ENCODE measurements at regions not wholly inside any gene's neighbourhood (a gene's known extent, or its start where the extent isn't known, plus 50 kb on each side); places are given as distances from the start of the nearest gene placed in this dataset.
A peak's percentile ranks its signal among the peaks of the same experiment; 100 is the strongest.

DNA sequence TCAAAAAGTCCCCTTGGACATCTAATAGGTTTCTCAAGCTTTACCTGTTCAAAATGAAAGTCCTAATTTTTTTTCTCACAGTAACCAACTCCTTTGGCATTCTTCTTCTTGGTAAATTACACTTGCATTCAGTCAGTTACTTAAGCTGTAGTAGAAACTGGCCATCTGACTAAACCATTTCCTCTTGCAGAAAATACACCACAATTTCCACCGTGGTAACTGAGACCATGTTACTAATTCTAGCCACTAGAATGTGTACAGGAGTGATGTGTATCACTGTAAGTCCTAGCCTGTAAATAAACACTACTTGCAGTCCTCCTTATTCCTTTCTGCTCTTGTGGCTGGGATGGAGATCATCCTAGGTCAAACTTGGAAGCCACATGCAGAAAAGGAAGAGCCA lies 965.4 kb upstream of the TMPRSS15 start:
- H3K4me1 ChIP-seq (ENCODE audit: control insufficient read depth, insufficient read depth, low read length), result no peaks in the 10 kb centered on the region
- no CpG with 5 or more reads among the region's 1 CpG for WGBS (ENCODE audit: insufficient coverage, low lambda C conversion rate)
- H3K4me3 ChIP-seq (ENCODE audit: low read length), result no peak overlapping the region
- no peaks in the 10 kb centered on the region for H3K27me3 ChIP-seq (ENCODE audit: control insufficient read depth, insufficient read depth, low read length)
- no peak overlapping the region for H3K27ac ChIP-seq (ENCODE audit: low read length)
- no peaks in the 10 kb centered on the region for H3K9me3 ChIP-seq (ENCODE audit: control insufficient read depth, low read depth, low read length)
- no peaks in the 10 kb centered on the region for H3K36me3 ChIP-seq (ENCODE audit: control insufficient read depth, insufficient read depth, low read length)
- no peak for DNase-seq

DNA sequence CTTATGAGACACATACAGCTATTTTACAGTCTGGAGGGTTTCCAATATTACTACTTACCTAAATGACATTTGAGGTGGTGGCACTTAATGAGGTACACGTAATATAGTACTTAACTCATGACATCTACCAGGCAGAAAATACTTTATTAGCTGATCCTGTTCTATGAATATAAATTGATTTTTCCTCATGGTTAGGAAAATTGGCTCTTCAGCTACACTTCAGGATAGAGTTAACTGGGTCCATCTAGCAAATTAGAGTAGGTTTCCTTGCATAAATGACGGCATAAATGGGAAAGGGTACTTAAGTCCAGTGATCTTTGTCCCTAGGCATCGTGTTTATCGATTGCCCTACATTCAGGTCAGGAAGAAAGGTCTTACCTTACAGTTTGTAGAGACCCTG lies 988.8 kb upstream of the TMPRSS15 start:
- Histone ChIP-seq H3K36me3 (ENCODE audit: control insufficient read depth, insufficient read depth, low read length) (no peaks in the 10 kb centered on the region), H3K9me3 (ENCODE audit: control insufficient read depth, low read depth, low read length) (no peaks in the 10 kb centered on the region), H3K4me1 (ENCODE audit: control insufficient read depth, insufficient read depth, low read length) (no peaks in the 10 kb centered on the region), H3K27ac (ENCODE audit: low read length) (no peak overlapping the region), H3K4me3 (ENCODE audit: low read length) (no peak overlapping the region), H3K27me3 (ENCODE audit: control insufficient read depth, insufficient read depth, low read length) (no peaks in the 10 kb centered on the region)
- DNase-seq, result no peak
- 0% methylated on average over 1 of the region's 4 CpGs for WGBS (ENCODE audit: insufficient coverage, low lambda C conversion rate)

DNA sequence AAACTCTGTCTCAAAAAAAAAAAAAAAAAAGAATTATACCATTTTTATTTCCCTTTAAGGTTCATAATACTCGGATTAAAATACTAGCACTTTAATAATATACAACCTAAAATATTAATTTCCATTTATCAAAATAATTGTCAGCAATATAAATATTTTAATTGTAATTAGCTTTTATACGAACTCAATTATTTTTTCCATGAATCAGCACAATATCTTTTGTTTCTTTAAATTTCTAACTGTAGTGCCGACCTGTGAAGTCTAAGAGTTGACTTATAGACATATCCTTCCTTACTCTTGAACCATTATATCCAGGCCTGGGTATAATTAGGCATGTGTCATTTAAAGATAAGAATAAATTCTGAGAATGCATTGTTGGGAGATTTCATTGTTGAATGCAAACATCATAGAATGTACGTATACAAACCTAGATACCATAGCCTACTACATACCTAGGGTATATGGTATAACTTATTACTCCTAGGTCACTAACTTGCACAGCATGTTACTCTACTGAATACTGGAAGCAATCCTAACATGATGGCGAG lies 996.7 kb upstream of the TMPRSS15 start:
- Histone ChIP-seq H3K9me3 (ENCODE audit: control insufficient read depth, low read depth, low read length) (no peaks in the 10 kb centered on the region), H3K27me3 (ENCODE audit: control insufficient read depth, insufficient read depth, low read length) (no peaks in the 10 kb centered on the region), H3K36me3 (ENCODE audit: control insufficient read depth, insufficient read depth, low read length) (no peaks in the 10 kb centered on the region), H3K4me3 (ENCODE audit: low read length) (no peak overlapping the region), H3K27ac (ENCODE audit: low read length) (no peak overlapping the region), H3K4me1 (ENCODE audit: control insufficient read depth, insufficient read depth, low read length) (no peaks in the 10 kb centered on the region)
- WGBS (ENCODE audit: insufficient coverage, low lambda C conversion rate), result 96% methylated on average over 3 of the region's 5 CpGs
- no peak for DNase-seq

DNA sequence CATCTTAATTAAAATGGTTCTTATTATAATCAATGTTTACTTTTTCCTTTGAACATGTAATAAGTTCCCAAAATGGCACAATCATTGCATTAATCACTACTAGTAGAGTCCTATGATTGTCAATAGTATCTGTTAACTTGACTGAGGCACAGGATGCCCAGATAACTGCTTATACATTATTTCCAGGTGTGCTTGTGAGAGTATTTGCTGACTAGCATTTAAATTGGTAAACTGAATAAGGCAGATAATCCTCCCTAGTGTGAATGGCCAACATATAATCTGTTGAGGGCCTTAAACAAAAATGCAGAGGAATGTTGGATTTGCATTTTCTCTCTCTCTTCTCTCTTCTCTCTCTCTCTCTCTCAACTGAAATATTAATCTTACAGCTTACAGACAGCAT lies 999.3 kb upstream of the TMPRSS15 start:
- Histone ChIP-seq H3K9me3 (ENCODE audit: control insufficient read depth, low read depth, low read length) (no peaks in the 10 kb centered on the region), H3K4me3 (ENCODE audit: low read length) (no peak overlapping the region), H3K27me3 (ENCODE audit: control insufficient read depth, insufficient read depth, low read length) (no peaks in the 10 kb centered on the region), H3K36me3 (ENCODE audit: control insufficient read depth, insufficient read depth, low read length) (no peaks in the 10 kb centered on the region), H3K4me1 (ENCODE audit: control insufficient read depth, insufficient read depth, low read length) (no peaks in the 10 kb centered on the region), H3K27ac (ENCODE audit: low read length) (no peak overlapping the region)
- DNase-seq, result no peak

DNA sequence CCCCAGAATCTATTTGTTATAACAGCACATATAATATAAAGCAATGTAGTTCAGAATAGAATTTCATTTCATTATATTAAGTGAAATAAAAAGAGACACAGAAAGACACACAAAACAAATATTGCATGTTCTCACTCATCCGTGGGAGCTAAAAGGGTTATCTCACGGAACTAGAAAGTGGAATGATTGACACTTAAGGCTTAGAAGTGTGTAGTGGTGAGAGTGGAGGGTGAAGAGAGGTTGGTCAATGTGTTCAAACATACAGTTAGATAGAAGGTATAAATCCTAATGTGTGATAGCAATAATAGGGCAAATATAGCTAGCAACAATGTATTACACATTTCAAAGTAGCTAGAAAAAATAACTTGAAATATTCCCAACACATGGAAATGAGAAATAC lies 1001.7 kb upstream of the TMPRSS15 start:
- no peak for DNase-seq
- no peaks in the 10 kb centered on the region for H3K27me3 ChIP-seq (ENCODE audit: control insufficient read depth, insufficient read depth, low read length)
- H3K4me1 ChIP-seq (ENCODE audit: control insufficient read depth, insufficient read depth, low read length), result no peaks in the 10 kb centered on the region
- WGBS (ENCODE audit: insufficient coverage, low lambda C conversion rate), result 94% methylated on average over 2 of the region's 2 CpGs
- H3K4me3 ChIP-seq (ENCODE audit: low read length), result no peak overlapping the region
- no peaks in the 10 kb centered on the region for H3K9me3 ChIP-seq (ENCODE audit: control insufficient read depth, low read depth, low read length)
- H3K27ac ChIP-seq (ENCODE audit: low read length), result no peak overlapping the region
- no peaks in the 10 kb centered on the region for H3K36me3 ChIP-seq (ENCODE audit: control insufficient read depth, insufficient read depth, low read length)

DNA sequence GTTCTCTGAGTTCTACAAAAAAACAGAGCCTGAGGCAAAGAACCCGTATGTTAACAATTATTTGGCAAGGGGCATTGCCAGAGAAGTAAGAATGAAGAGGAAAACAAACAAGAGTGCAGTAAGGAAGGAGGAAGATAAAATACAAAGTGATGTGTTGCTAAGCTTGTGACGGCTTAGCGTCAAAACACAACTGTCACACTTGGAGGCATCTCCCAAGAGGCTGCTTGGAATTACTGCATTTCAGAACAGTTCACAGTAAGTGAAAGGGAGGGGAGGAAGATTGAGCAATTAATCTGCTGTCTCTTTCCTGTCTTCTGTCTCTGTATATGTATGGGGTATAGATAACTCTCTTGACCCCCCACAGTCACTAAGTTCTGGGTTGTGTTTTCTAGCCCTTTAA lies 1017.0 kb upstream of the TMPRSS15 start:
- Histone ChIP-seq H3K4me1 (ENCODE audit: control insufficient read depth, insufficient read depth, low read length) (no peaks in the 10 kb centered on the region), H3K36me3 (ENCODE audit: control insufficient read depth, insufficient read depth, low read length) (no peaks in the 10 kb centered on the region), H3K27me3 (ENCODE audit: control insufficient read depth, insufficient read depth, low read length) (no peaks in the 10 kb centered on the region), H3K4me3 (ENCODE audit: low read length) (no peak overlapping the region), H3K27ac (ENCODE audit: low read length) (no peak overlapping the region), H3K9me3 (ENCODE audit: control insufficient read depth, low read depth, low read length) (no peaks in the 10 kb centered on the region)
- WGBS (ENCODE audit: insufficient coverage, low lambda C conversion rate), result 83% methylated on average over 1 of the region's 3 CpGs
- no peak for DNase-seq

DNA sequence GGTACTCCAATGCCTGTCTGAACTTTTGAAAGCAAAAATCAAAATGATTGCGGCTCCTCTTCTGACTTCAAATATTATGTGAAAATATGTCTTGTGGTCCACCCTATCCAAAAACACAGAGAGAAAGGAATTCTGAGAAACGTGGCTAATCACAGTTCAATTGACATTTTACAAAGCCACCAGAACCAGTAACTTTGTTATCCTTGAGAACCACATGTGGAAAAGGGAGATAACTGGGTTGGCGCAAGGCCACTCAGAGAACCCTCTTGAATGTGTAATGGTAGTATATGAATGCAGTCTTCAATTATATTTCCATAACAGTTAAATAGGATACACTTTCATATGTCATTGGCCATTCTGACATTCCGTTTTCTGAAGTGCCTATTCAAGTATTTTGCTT lies 1030.0 kb upstream of the TMPRSS15 start:
- H3K4me1 ChIP-seq (ENCODE audit: control insufficient read depth, insufficient read depth, low read length), result no peaks in the 10 kb centered on the region
- no peaks in the 10 kb centered on the region for H3K36me3 ChIP-seq (ENCODE audit: control insufficient read depth, insufficient read depth, low read length)
- no CpG with 5 or more reads among the region's 4 CpGs for WGBS (ENCODE audit: insufficient coverage, low lambda C conversion rate)
- DNase-seq, result no peak
- H3K27ac ChIP-seq (ENCODE audit: low read length), result no peak overlapping the region
- H3K4me3 ChIP-seq (ENCODE audit: low read length), result no peak overlapping the region
- no peaks in the 10 kb centered on the region for H3K9me3 ChIP-seq (ENCODE audit: control insufficient read depth, low read depth, low read length)
- no peaks in the 10 kb centered on the region for H3K27me3 ChIP-seq (ENCODE audit: control insufficient read depth, insufficient read depth, low read length)

DNA sequence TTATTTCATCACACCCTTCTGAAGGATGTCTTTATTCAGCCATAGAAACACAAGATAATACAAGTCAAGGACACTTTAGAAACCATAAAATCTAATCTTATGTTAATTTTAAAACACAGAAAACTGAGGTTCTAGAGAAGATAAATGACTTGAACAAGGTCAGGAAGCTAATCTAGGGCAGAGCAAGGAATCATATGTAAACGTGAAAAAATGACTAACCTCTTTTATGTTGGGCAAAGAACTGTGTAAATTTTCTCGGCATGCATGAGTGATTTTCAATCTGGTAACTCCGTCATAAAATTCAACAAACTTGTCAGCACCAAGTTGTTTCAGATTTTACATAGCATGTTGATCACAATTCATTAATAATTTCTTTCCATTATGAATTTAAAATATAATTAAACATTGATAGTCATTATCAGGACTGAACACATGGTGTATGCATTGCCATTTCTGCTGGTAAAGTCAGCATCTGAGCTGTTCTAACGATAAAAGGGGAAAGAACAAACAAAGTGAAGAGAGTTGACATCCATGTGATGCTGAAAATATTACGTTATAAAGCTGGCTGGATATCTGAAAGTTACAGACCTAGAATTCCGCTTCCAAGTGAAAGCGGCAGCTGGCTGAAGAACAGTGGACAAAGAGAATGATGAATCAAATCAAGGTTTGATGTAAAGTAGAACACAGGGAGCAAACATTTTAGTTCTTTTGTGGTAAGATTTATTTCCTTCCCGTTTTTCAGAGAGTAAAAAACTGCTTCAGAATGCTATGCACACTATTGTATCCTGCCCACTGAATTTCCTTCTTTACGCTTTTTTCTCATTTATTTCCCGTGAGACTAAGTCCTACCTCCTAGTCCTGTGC lies 1037.4 kb upstream of the TMPRSS15 start:
- no peaks in the 10 kb centered on the region for H3K9me3 ChIP-seq (ENCODE audit: control insufficient read depth, low read depth, low read length)
- DNase-seq, result peak in 1 of 2 donors; percentile 14
- no peaks in the 10 kb centered on the region for H3K27me3 ChIP-seq (ENCODE audit: control insufficient read depth, insufficient read depth, low read length)
- H3K36me3 ChIP-seq (ENCODE audit: control insufficient read depth, insufficient read depth, low read length), result no peaks in the 10 kb centered on the region
- H3K4me1 ChIP-seq (ENCODE audit: control insufficient read depth, insufficient read depth, low read length), result no peaks in the 10 kb centered on the region
- H3K27ac ChIP-seq (ENCODE audit: low read length), result no peak overlapping the region
- WGBS (ENCODE audit: insufficient coverage, low lambda C conversion rate), result 25% methylated on average over 8 of the region's 10 CpGs
- H3K4me3 ChIP-seq (ENCODE audit: low read length), result no peak overlapping the region

DNA sequence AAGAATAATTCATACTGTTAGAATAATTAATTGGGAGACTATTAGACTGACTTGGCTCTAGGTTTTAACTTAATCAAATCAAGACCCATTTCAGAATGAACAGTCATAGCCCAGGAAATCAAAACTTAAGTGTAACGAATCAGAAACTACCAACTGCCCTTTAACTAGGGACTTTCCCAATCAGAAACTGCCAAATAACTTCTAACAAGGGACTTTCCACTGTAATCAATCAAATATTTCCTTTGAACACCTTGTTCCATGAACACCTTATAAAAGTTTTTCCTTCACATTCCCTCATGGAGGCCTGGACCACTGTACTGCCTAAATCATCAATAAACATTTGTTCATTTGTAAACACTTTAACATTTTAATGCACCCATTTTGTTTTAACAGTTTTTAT lies 1054.7 kb upstream of the TMPRSS15 start:
- no peaks in the 10 kb centered on the region for H3K4me1 ChIP-seq (ENCODE audit: control insufficient read depth, insufficient read depth, low read length)
- H3K36me3 ChIP-seq (ENCODE audit: control insufficient read depth, insufficient read depth, low read length), result no peaks in the 10 kb centered on the region
- no peak for DNase-seq
- no peak overlapping the region for H3K27ac ChIP-seq (ENCODE audit: low read length)
- WGBS (ENCODE audit: insufficient coverage, low lambda C conversion rate), result no CpG with 5 or more reads among the region's 1 CpG
- no peaks in the 10 kb centered on the region for H3K9me3 ChIP-seq (ENCODE audit: control insufficient read depth, low read depth, low read length)
- no peaks in the 10 kb centered on the region for H3K27me3 ChIP-seq (ENCODE audit: control insufficient read depth, insufficient read depth, low read length)
- H3K4me3 ChIP-seq (ENCODE audit: low read length), result no peak overlapping the region

DNA sequence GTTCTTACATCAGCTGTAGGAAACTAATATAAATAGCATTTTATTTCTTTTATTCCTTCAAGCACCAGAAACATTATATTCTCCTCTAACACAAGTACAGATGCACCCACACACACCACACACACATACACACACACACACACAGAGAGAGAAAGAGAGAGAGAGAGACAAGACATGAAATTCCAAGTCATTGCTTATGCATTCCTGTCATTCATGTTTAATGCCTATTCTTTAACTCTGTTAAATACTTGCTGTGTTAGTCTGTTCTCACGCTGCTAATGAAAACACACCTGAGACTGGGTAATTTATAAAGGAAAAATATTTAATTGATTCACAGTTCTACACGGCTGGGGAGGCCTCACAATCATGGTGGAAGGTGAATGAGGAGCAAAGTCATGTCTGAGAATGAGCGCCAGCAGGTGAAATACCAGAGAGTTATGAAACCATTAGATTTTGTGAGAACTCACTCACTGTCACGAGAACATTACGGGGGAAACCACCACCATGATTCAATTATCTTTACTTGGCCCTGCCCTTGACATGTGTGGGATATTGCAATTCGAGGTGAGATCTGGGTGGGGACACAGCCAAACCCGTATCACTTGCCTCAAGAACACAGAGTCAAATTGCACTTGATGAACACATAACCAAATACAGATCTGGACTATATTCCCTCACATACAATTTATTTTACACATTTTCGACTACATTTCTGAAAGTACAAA lies 1058.1 kb upstream of the TMPRSS15 start:
- H3K27ac ChIP-seq (ENCODE audit: low read length), result no peak overlapping the region
- no peak overlapping the region for H3K4me3 ChIP-seq (ENCODE audit: low read length)
- no peaks in the 10 kb centered on the region for H3K36me3 ChIP-seq (ENCODE audit: control insufficient read depth, insufficient read depth, low read length)
- no peak for DNase-seq
- H3K27me3 ChIP-seq (ENCODE audit: control insufficient read depth, insufficient read depth, low read length), result no peaks in the 10 kb centered on the region
- 100% methylated on average over 1 of the region's 8 CpGs for WGBS (ENCODE audit: insufficient coverage, low lambda C conversion rate)
- H3K9me3 ChIP-seq (ENCODE audit: control insufficient read depth, low read depth, low read length), result no peaks in the 10 kb centered on the region
- H3K4me1 ChIP-seq (ENCODE audit: control insufficient read depth, insufficient read depth, low read length), result no peaks in the 10 kb centered on the region
